Progenitor cell of endocrine pancreas (in vitro differentiated cells): ENCODE measurements at regions not wholly inside any gene's neighbourhood (a gene's known extent, or its start where the extent isn't known, plus 50 kb on each side); places are given as distances from the start of the nearest gene placed in this dataset.

Experiments used
- DNase-seq: peaks from one replicate; pipeline ENCODE4 v3.0.0; 2021; ENCODE audit warnings: low spot score; ENCODE audit not compliant: unreplicated experiment
- H3K27ac Mint-ChIP-seq: 2 replicates; pipeline ENCODE4 v1.8.0; 2021; ENCODE audit warnings: mild to moderate bottlenecking, moderate library complexity, mixed read lengths
- H3K27me3 Mint-ChIP-seq: 2 replicates; pipeline ENCODE4 v1.8.0; 2021; ENCODE audit warnings: mixed read lengths
- H3K36me3 Mint-ChIP-seq: 2 replicates; pipeline ENCODE4 v1.8.0; 2022; ENCODE audit warnings: mixed read lengths; ENCODE audit not compliant: insufficient read depth
- H3K4me1 Mint-ChIP-seq: 2 replicates; pipeline ENCODE4 v1.8.0; 2021; ENCODE audit warnings: low read depth, mixed read lengths
- H3K4me3 Mint-ChIP-seq: 2 replicates; pipeline ENCODE4 v1.8.0; 2021; ENCODE audit warnings: low read depth, mild to moderate bottlenecking, moderate library complexity, mixed read lengths
- H3K9me3 Mint-ChIP-seq: 2 replicates; pipeline ENCODE4 v1.8.0; 2021; ENCODE audit warnings: low read depth, mixed read lengths
- TF ChIP-seq, protein P1 (sequence below): fragments of 200-600 bp; sonication (generic); IDR thresholded peaks from one replicate; pipeline ENCODE4 v1.5.0; 2021; ENCODE audit warnings: antibody characterized with exemption, mild to moderate bottlenecking; ENCODE audit not compliant: unreplicated experiment

DNA sequence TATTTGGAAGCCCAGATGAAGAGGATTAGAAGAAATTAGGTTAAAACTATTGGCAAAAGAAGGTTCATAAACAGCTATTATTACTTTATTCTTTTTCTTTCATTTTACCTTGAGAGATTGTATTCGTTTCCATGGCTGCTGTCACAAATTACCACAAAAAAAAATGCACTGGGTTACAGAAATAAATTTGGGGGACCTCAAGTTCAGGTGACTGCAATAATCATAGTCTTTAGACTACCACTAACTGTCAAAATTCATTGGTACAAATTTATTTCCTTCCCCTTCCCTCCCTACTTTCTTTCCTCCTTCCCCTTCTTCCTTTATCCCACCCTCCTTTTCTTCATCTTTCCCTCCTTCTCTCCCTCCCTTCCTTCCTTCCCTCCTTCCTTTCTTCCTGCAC lies 217.8 kb upstream of the PIK3C3 start:
- DNase-seq, result no peak

DNA sequence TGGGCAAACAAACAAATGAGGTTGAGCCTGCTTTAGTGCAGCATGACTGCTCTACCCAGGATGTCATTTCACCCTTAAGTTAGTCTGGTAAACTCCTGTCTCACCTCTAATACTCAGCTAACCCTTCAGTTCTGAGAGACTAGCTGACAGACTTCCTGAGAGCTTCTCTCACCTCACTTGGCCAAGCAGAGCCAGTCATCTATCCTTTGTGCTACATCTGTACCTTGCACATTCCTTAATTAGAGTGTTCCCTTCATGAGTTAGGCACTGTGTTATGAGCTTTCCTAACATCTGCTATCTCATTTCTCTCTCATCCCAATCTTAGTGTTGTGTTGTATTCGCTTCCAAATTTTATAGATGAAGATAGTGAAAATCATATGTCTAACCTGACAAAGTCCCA lies 220.1 kb upstream of the PIK3C3 start:
- H3K36me3 Mint-ChIP-seq, result no peaks in the 10 kb centered on the region
- H3K27me3 Mint-ChIP-seq, result peaks cover 3% of the 10 kb centered on the region
- peaks cover 3% of the 10 kb centered on the region for H3K9me3 Mint-ChIP-seq
- TF ChIP-seq, protein P1, sequence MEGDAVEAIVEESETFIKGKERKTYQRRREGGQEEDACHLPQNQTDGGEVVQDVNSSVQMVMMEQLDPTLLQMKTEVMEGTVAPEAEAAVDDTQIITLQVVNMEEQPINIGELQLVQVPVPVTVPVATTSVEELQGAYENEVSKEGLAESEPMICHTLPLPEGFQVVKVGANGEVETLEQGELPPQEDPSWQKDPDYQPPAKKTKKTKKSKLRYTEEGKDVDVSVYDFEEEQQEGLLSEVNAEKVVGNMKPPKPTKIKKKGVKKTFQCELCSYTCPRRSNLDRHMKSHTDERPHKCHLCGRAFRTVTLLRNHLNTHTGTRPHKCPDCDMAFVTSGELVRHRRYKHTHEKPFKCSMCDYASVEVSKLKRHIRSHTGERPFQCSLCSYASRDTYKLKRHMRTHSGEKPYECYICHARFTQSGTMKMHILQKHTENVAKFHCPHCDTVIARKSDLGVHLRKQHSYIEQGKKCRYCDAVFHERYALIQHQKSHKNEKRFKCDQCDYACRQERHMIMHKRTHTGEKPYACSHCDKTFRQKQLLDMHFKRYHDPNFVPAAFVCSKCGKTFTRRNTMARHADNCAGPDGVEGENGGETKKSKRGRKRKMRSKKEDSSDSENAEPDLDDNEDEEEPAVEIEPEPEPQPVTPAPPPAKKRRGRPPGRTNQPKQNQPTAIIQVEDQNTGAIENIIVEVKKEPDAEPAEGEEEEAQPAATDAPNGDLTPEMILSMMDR, result no peak
- H3K4me1 Mint-ChIP-seq, result peaks cover 14% of the 10 kb centered on the region
- no peak overlapping the region for H3K27ac Mint-ChIP-seq
- no peak for DNase-seq
- H3K4me3 Mint-ChIP-seq, result no peak overlapping the region

More for the DNA sequence above, 217.8 kb upstream of the PIK3C3 start:
- TF ChIP-seq, protein P1, result no peak
- Mint-ChIP-seq H3K36me3 (no peaks in the 10 kb centered on the region), H3K27me3 (peaks cover 3% of the 10 kb centered on the region), H3K27ac (no peak overlapping the region), H3K9me3 (peaks cover 3% of the 10 kb centered on the region), H3K4me3 (no peak overlapping the region), H3K4me1 (peaks cover 6% of the 10 kb centered on the region)

DNA sequence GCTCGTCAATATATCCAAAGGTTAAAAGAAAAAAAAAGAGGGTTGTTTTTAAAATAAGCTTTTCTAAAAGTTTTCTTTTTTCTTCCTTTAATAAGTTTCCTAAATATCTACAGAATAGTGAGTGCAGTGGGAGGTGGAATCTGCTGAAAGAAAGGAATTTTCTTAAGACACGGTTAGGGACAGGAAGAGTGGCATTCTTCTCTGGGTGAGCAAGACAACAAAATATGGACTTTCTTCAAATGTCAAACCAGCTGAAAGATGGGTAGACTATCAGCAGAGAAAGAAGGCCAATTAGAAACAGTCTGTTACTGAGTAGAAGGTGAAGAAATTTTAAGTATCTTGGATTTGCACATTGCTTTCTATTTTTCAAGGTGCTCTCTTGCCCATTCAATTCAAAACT lies 222.7 kb upstream of the PIK3C3 start:
- H3K27ac Mint-ChIP-seq, result no peak overlapping the region
- no peak overlapping the region for H3K4me3 Mint-ChIP-seq
- H3K9me3 Mint-ChIP-seq, result no peaks in the 10 kb centered on the region
- TF ChIP-seq, protein P1, result no peak
- H3K27me3 Mint-ChIP-seq, result peaks cover 3% of the 10 kb centered on the region
- no peaks in the 10 kb centered on the region for H3K36me3 Mint-ChIP-seq
- H3K4me1 Mint-ChIP-seq, result peaks cover 30% of the 10 kb centered on the region
- DNase-seq, result no peak

DNA sequence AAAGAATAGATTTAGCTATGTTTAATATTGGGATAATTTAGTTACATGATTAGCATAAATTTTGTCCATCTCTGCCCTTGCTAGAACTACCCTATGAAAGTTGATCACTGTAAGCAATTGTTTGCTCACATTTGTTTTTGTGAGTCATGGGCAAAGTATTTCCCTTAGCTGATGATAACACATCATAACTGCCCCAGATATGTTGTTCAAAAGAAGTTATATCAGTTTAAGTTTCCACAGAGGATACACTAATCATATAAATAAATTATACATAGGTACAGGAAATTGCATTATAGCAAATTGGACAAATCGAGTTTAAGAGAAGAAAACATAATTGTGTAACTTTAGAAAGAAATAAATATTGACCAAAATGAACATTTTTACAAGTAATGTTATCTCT lies 223.2 kb upstream of the PIK3C3 start:
- Mint-ChIP-seq H3K27me3 (peaks cover 3% of the 10 kb centered on the region), H3K27ac (no peak overlapping the region), H3K4me1 (peaks cover 34% of the 10 kb centered on the region), H3K36me3 (no peaks in the 10 kb centered on the region), H3K4me3 (no peak overlapping the region), H3K9me3 (no peaks in the 10 kb centered on the region)
- DNase-seq, result no peak
- TF ChIP-seq, protein P1, result no peak

DNA sequence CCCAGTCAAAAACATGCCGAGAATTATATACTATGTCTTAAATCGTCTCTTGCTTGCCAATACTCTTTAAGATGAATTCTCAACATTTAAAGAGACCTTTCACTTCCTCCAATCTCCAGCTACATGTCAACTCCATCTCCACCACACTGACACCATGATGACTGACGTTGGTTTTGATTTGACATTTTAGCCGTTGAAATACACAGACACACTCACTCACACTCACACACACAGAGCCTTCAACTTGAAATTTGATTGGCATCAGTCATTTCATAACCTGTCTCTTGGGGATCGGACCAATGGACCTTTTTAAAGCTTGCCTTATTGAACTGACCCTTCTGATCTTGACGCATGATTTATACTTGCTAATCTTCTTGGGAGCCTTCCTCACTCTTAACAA lies 230.8 kb upstream of the PIK3C3 start:
- DNase-seq, result no peak

More for the DNA sequence above, 230.8 kb upstream of the PIK3C3 start:
- peaks cover 7% of the 10 kb centered on the region for H3K27me3 Mint-ChIP-seq
- no peaks in the 10 kb centered on the region for H3K9me3 Mint-ChIP-seq
- H3K27ac Mint-ChIP-seq, result no peak overlapping the region
- H3K4me3 Mint-ChIP-seq, result no peak overlapping the region
- H3K4me1 Mint-ChIP-seq, result peaks cover 28% of the 10 kb centered on the region
- TF ChIP-seq, protein P1, result no peak
- no peaks in the 10 kb centered on the region for H3K36me3 Mint-ChIP-seq
